ENCODE measurements at regions not wholly inside any gene's neighbourhood (a gene's known extent, or its start where the extent isn't known, plus 50 kb on each side); places are given as distances from the start of the nearest gene placed in this dataset.
"Not testable (repeated sequence)": the region's sequence is repeated elsewhere in the genome, so short reads cannot be mapped to it uniquely, and the experiment has no call there.

GRCh38 chr10:84706431-84706830, 378.0 kb downstream of the CCSER2 start:
- DNase-seq, result no peak

- DNase-seq, result no peak
Measured at GRCh38 chr10:84706875-84707274, 378.5 kb downstream of the CCSER2 start.

DNA sequence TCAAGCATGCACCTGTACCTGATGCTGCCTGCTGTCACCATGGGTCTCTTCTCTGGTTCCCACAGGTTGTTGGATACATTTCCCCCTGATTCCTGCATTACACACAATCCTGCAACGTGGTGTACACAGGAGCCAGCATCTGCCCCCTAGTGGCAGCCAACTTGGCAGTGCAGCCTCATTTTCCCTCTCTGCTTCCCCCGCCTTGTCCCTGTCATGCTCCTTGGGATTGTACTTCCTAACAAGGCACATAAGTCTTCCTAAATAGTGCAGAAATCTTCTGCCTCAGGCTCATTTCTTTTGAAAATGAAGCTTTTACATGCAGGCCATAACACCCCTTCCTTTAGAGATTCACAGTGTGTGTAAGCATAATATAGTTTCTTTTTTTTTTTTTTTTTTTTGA, 387.5 kb downstream of the CCSER2 start:
- DNase-seq, result no peak

DNA sequence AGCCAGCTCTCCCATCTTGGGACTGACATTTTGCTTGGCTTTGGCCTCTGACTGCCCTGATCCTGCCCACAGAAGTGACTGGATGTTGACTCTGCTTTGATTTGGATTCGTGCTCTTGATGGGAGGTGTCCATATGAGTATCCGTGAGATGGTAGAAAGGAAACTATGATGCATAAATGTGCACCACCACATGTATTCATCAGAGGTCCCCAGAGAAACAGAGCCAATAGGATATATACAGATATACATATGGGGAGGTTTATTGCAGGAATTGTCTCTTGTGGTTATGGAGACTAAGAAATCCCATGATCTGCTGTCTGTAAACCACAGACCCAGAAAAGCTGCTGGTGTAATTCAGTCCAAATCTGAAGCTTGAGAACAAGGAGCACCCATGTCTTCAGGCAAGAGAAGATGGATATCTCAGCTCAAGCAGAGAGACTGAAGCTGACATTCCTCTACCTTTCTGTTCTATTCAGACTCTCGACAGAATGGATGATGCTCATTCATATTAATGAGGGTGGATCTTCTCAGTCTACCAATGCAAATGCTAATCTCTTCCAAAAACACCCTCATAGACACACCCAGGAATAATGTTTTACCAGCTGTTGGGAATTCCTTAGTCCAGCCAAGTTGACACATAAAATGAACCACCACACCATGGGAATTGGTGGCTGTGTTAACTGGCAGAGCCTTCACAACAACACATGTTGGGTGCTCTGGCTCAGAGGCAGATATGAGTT, 390.7 kb downstream of the CCSER2 start:
- DNase-seq, result no peak

- no peak for DNase-seq
Measured at GRCh38 chr10:84719687-84720086, 391.3 kb downstream of the CCSER2 start.

- DNase-seq, result no peak
Measured at GRCh38 chr10:84727398-84727797, 399.0 kb downstream of the CCSER2 start.

- not testable (repeated sequence) for DNase-seq
Measured at GRCh38 chr10:84739126-84739525, 410.7 kb downstream of the CCSER2 start.

GRCh38 chr10:84739641-84740040, 411.3 kb downstream of the CCSER2 start:
- no peak for DNase-seq

DNA sequence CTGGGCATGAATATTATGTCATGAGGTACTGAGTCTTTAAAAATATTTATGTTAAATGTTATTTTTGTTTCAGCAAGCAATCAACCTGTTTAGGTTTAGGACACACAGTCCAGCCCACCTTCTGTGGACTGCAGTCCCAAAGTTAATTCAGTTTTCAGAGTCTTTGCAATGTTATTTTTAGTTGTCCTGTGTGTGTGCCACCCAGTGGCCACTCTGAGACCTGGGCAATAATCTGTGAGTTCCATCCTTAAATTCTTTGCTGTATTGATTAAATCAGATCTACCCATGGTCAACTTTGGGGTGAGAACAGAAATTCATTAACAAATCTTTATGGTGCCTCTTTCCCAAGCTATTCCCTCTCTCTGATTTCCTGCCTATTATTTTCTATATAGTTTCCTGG, 415.1 kb downstream of the CCSER2 start:
- no peak for DNase-seq

DNA sequence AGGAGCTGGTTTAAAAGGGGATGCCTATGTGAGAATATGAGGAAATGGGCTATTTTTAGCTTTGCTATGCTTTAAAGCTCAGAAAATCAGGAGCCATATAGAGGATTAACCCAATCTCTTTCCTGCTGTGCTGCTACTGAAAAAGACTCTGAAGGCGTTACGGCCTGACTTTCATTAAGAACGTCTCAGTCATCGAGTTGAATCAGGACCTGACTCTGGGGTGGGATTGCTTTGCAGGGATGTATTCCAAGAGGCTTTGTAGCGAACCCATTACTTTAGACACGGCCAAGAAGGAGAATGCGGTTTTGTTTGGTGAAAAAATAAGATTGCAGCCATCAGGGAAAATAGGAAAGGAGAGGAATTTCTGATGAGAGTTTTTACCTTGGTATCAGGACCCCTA, 426.9 kb downstream of the CCSER2 start:
- DNase-seq, result no peak

- DNase-seq, result not testable (repeated sequence)
Measured at GRCh38 chr10:84756653-84757052, 428.3 kb downstream of the CCSER2 start.

DNA sequence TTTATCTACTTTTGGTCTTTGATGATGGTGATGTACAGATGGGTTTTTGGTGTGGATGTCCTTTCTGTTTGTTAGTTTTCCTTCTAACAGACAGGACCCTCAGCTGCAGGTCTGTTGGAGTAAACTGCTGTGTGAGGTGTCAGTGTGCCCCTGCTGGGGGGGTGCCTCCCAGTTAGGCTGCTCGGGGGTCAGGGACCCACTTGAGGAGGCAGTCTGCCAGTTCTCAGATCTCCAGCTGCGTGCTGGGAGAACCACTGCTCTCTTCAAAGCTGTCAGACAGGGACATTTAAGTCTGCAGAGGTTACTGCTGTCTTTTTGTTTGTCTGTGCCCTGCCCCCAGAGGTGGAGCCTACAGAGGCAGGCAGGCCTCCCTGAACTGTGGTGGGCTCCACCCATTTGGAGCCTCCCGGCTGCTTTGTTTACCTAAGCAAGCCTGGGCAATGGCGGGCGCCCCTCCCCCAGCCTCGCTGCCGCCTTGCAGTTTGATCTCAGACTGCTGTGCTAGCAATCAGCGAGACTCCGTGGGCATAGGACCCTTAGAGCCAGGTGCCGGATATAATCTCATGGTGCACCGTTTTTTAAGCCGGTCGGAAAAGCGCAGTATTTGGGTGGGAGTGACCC, 433.7 kb downstream of the CCSER2 start:
- not testable (repeated sequence) for DNase-seq

DNA sequence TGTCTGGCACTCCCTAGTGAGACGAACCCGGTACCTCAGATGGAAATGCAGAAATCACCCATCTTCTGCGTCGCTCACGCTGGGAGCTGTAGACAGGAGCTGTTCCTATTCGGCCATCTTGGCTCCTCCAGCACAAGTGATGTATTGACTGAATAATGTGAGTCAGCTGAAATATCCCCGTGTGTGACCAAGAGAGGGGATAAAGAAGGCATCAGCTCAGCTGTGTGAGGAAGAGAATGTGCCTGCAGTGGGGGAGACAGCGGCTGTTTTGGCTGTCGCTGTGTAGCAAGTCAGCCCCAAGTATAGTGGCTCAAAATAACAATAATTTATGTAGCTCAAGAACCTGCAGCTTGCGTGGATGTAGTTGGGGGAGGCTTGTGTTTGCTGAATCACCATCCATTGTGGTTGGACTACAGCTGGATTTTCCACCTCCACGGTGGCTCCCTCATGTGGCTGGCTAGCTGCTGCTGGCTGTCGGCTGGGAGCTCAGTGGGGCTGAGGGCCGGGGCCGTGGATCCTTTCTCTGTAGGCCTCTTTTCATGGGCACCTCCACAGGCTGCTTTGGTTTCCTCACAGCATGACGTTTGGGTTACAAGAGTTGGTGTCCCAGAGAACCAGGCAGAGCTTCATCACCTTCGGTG, 434.5 kb downstream of the CCSER2 start:
- no peak for DNase-seq

DNA sequence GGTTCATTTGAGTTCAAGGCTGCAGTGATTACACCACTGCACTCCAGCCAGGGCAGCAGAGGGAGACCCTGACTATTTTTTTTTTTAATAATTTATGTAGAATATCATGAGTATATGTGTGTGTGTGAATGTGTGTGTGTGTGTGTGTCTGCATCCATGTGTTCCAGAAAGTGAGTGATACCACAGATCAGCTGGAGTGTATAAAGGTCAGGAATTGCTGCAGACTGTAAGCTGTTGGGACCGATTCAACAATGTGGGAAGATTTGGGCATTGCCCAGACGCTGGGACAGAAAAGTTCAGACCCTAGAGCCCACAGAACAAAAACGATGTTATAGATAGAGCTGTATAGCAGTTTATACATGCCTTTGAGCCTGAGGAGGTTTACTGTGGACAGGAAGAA, 435.6 kb downstream of the CCSER2 start:
- no peak for DNase-seq

- no peak for DNase-seq
Measured at GRCh38 chr10:84765086-84765485, 436.7 kb downstream of the CCSER2 start.

GRCh38 chr10:84765656-84766055, 437.3 kb downstream of the CCSER2 start:
- no peak for DNase-seq

DNA sequence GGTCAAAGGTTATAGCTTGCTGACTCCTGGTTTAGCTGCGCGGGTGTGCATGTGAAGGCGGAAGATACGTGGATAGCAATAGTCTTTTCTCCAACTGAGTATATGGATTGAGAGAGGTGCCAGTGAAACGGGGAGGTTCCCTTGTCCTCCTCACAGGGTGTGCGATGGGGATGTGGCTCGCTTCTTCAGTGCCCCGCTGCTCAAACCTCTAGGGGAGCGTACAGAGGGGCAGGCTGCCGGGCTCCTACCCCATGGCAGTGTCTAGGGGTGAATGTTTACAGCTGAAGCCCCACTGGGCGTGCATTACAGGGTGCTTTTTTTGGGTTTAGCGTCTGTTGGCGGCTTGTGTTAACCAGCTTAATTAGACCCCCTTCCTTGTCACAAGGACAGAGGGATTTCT, 438.5 kb downstream of the CCSER2 start:
- no peak for DNase-seq

DNA sequence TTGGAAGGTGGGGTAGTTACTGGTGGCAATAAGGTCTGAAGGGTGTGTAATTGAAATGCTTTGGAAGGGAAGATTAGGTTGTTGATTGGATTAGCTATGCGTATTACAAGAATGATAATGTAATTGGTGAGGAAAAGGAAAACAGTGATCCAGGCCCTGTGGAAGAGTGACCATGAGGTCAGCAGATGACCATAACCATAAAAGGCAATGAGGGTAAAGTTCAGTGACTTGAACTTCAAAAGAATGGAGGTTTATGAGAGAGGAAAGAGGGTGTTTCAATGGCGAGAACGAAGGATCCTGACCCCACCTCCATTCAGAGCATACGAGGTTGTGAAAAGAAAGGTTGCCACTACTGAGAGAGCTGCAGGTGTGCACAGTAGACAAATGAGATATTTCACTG, 439.7 kb downstream of the CCSER2 start:
- DNase-seq, result no peak

DNA sequence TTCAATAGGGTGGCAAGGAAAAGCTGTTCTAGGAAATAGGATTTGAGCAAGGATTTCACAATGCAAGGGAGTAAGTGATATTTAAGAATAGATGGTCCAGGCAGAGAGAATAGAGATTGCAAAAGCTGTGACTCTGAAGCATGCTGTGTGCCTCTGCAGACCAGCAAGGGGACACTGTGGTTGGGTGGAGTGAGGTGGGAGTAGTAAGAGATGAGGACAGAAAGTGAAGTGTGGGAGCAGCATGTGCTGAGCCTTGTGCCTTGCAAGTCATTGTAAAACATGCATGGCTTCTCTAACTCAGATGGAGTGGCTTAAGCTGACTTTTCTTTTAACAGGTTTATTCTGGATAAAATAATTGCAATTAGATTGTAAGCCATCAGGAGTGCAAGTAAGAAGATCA, 442.4 kb downstream of the CCSER2 start:
- DNase-seq, result no peak

DNA sequence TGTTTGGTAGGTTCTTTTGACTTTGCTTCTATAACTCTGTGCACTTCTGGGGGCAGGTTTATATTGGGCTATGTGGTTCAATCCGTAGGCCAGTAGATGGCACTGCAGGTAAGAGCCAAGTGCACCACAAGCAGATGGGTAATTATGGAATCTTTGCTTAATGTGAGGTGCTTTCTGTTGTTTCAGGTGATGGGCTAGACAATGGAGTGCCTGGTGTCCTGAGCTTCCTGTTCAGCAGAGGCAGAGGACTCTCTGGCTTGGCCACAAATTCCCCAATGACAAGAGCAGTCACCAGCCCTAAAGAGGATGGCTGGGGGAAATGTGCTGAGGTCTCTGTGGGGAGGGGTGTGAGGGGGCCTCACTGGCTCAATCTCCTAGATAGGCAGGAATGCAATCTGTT, 455.0 kb downstream of the CCSER2 start:
- DNase-seq, result no peak

DNA sequence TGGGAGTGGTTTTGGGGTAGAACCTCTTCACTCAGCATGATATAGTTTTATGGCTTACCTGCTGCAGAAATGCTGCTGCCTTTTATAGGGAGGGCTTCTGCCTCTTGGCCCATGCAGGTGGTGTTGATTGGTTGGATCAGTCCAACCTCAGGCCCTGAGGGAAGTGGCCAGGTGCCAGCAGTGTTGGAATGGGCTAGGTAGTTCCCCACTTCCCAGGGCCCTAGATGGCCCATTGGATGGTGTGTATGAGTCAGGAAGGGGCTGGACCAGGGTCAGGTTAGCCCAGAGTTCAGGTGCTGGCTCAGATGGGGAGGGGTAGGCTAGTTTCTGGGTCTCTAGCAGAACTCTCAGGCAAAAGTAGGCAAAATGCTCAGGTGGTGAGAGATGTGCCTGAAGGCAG, 455.5 kb downstream of the CCSER2 start:
- no peak for DNase-seq

DNA sequence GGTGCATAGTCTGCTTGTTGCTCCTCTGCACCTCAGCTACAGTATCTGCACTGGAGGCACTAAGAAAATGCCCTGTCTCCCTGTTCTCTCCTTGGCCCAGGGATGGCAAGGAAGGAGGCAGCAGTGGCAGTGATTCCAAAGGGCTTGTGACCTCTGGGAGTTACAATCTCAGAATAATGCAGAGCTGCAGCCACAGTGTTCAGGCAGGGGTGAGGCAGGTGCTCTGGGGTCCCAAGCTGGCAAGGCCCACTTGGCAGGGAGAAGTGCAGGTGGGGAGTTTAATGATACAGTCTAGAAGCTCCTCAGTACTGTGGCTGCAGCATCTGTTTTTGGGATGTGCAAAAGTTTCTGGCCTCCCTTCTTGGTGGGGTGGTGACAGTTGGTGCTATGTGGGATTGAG, 456.4 kb downstream of the CCSER2 start:
- DNase-seq, result no peak

- no peak for DNase-seq
Measured at GRCh38 chr10:84789026-84789425, 460.6 kb downstream of the CCSER2 start.

- no peak for DNase-seq
Measured at GRCh38 chr10:84798312-84798711, 469.9 kb downstream of the CCSER2 start.

Data from CD4-positive, alpha-beta T cell treated with Interleukin-21 for 1 hour (primary cell).